Naive thymus-derived CD4-positive, alpha-beta T cell (primary cell): ENCODE measurements at regions not wholly inside any gene's neighbourhood (a gene's known extent, or its start where the extent isn't known, plus 50 kb on each side); places are given as distances from the start of the nearest gene placed in this dataset.

Experiments used
- ATAC-seq: fragments of 150-1000 bp; cut with Tn5 transposase; 2 replicates; pipeline ENCODE4 v1.10.0; 2021; ENCODE audit warnings: mild to moderate bottlenecking, moderate library complexity
- CTCF ChIA-PET: fragments of 350-600 bp; sonication (Branson Sonifier 250); formaldehyde crosslinking; loops from one replicate; lab custom pipeline; 2021; ENCODE audit warnings: antibody characterized with exemption; lab: Charles Lee
- POLR2A ChIA-PET: fragments of 350-600 bp; sonication (Branson Sonifier 250); formaldehyde crosslinking; loops from one replicate; lab custom pipeline; 2021; ENCODE audit warnings: antibody characterized with exemption, inconsistent platforms; lab: Charles Lee
- DNase-seq, 9 donors: peaks; one replicate each; pipeline versions ENCODE4 v3.0.0 to v3.0.0-alpha.2; 2020 to 2022; ENCODE audit warnings: mixed read lengths in 1 of 9
- H3K27ac ChIP-seq: one replicate; pipeline ENCODE4 v1.7.0; 2013; ENCODE audit warnings: mild to moderate bottlenecking, low read depth, low read length, moderate library complexity
- H3K27me3 ChIP-seq, 2 donors: one replicate each; pipeline ENCODE4 v1.7.0; 2013; ENCODE audit warnings: low read length in 2 of 2, mild to moderate bottlenecking in 2 of 2, moderate library complexity in 2 of 2; ENCODE audit not compliant: control insufficient read depth in 2 of 2, insufficient read depth in 2 of 2
- H3K36me3 ChIP-seq, 3 experiments: 1 replicate in 2 of 3; 2 replicates in 1 of 3; pipeline ENCODE4 v1.7.0; 2013; ENCODE audit warnings: low read length in 3 of 3, mild to moderate bottlenecking in 3 of 3, moderate library complexity in 1 of 3; ENCODE audit not compliant: insufficient read depth in 3 of 3, control insufficient read depth in 2 of 3
- H3K4me1 ChIP-seq, 2 donors: one replicate each; pipeline ENCODE4 v1.7.0; 2013; ENCODE audit warnings: low read length in 2 of 2, mild to moderate bottlenecking in 2 of 2, moderate library complexity in 1 of 2; ENCODE audit not compliant: control insufficient read depth in 2 of 2, insufficient read depth in 2 of 2
- H3K4me3 ChIP-seq: 2 replicates; pipeline ENCODE4 v1.7.0; 2013; ENCODE audit warnings: mild to moderate bottlenecking, low read length
- H3K9me3 ChIP-seq, 3 experiments: 1 replicate in 2 of 3; 2 replicates in 1 of 3; pipeline ENCODE4 v1.7.0; 2013; ENCODE audit warnings: low read length in 3 of 3; ENCODE audit not compliant: control insufficient read depth in 2 of 3
- H3K27ac Mint-ChIP-seq, 9 donors: one replicate each; pipeline ENCODE4 v1.8.0; 2020 to 2022; ENCODE audit warnings: mixed read lengths in 9 of 9, mild to moderate bottlenecking in 8 of 9, moderate library complexity in 5 of 9, inconsistent platforms in 2 of 9
- H3K27me3 Mint-ChIP-seq, 5 donors: one replicate each; pipeline ENCODE4 v1.8.0; 2021 to 2022; ENCODE audit warnings: mixed read lengths in 5 of 5, mild to moderate bottlenecking in 1 of 5
- H3K36me3 Mint-ChIP-seq, 5 donors: one replicate each; pipeline ENCODE4 v1.8.0; 2020 to 2022; ENCODE audit warnings: mixed read lengths in 5 of 5, mild to moderate bottlenecking in 3 of 5, inconsistent platforms in 1 of 5
- H3K4me1 Mint-ChIP-seq, 7 donors: one replicate each; pipeline ENCODE4 v1.8.0; 2020 to 2022; ENCODE audit warnings: mixed read lengths in 7 of 7, mild to moderate bottlenecking in 3 of 7, inconsistent platforms in 1 of 7
- H3K4me3 Mint-ChIP-seq, 10 donors: one replicate each; pipeline ENCODE4 v1.8.0; 2020 to 2022; ENCODE audit warnings: mild to moderate bottlenecking in 10 of 10, mixed read lengths in 10 of 10, moderate library complexity in 6 of 10, inconsistent platforms in 2 of 10
- H3K9me3 Mint-ChIP-seq, 11 donors: one replicate each; pipeline ENCODE4 v1.8.0; 2020 to 2022; ENCODE audit warnings: mixed read lengths in 11 of 11, mild to moderate bottlenecking in 4 of 11, inconsistent platforms in 1 of 11, moderate library complexity in 1 of 11
- intact Hi-C, 2 donors: fragments of 100-400 bp; cut with micrococcal nuclease; formaldehyde crosslinking; loops; one replicate each; pipeline ENCODE4 v1.15.1; 2023

- Mint-ChIP-seq H3K36me3 (no peaks in the 10 kb centered on the region), H3K27me3 (peaks cover 0 to 3% (median 0%) of the 10 kb centered on the region in 5 donors), H3K9me3 (peaks cover 0 to 10% (median 2%) of the 10 kb centered on the region in 11 donors), H3K27ac (no peak overlapping the region), H3K4me1 (no peaks in the 10 kb centered on the region), H3K4me3 (no peak overlapping the region)
- H3K27ac ChIP-seq: no peak overlapping the region
- H3K27me3 ChIP-seq: no peaks in the 10 kb centered on the region
- H3K36me3 ChIP-seq: no peaks in the 10 kb centered on the region
- H3K4me3 ChIP-seq: no peak overlapping the region
- DNase-seq (no peak), ATAC-seq (no peak)
- H3K9me3 ChIP-seq: no peaks in the 10 kb centered on the region
- ChIA-PET POLR2A (no interaction called here), CTCF (no interaction called here)
- intact Hi-C loops: no loop called here
- H3K4me1 ChIP-seq: no peaks in the 10 kb centered on the region
These were observed 373.0 kb upstream of the MEF2C start for GRCh38 chr5:89255845-89256463.

- ATAC-seq: no peak
- intact Hi-C loops: no loop called here
- no peaks in the 10 kb centered on the region for H3K27me3 ChIP-seq
- H3K27ac ChIP-seq: no peak overlapping the region
- H3K36me3 ChIP-seq: no peaks in the 10 kb centered on the region
- Mint-ChIP-seq H3K27me3 (peaks cover 0 to 3% (median 0%) of the 10 kb centered on the region in 5 donors), H3K4me3 (no peak overlapping the region), H3K27ac (no peak overlapping the region), H3K9me3 (peaks cover 0 to 14% (median 3%) of the 10 kb centered on the region in 11 donors), H3K36me3 (no peaks in the 10 kb centered on the region), H3K4me1 (no peaks in the 10 kb centered on the region)
- no peak for DNase-seq
- no peak overlapping the region for H3K4me3 ChIP-seq
- no peaks in the 10 kb centered on the region for H3K4me1 ChIP-seq
- ChIA-PET POLR2A (no interaction called here), CTCF (no interaction called here)
- H3K9me3 ChIP-seq: no peaks in the 10 kb centered on the region
These were observed 370.8 kb upstream of the MEF2C start for GRCh38 chr5:89253666-89254352.

GRCh38 chr5:89246864-89247263 lies 363.9 kb upstream of the MEF2C start:
- no peak overlapping the region for H3K27ac ChIP-seq
- intact Hi-C loops: no loop called here
- H3K9me3 ChIP-seq: no peaks in the 10 kb centered on the region
- CTCF ChIA-PET: no interaction called here
- Mint-ChIP-seq H3K36me3 (no peaks in the 10 kb centered on the region), H3K4me1 (no peaks in the 10 kb centered on the region), H3K27ac (no peak overlapping the region), H3K4me3 (no peak overlapping the region), H3K27me3 (peaks cover 0 to 2% (median 0%) of the 10 kb centered on the region in 5 donors), H3K9me3 (peaks cover 0 to 4% (median 0%) of the 10 kb centered on the region in 11 donors)
- no peaks in the 10 kb centered on the region for H3K36me3 ChIP-seq
- DNase-seq: no peak
- POLR2A ChIA-PET: no interaction called here
- no peaks in the 10 kb centered on the region for H3K27me3 ChIP-seq
- no peak for ATAC-seq
- no peaks in the 10 kb centered on the region for H3K4me1 ChIP-seq
- H3K4me3 ChIP-seq: no peak overlapping the region

GRCh38 chr5:89246252-89246651 lies 363.3 kb upstream of the MEF2C start:
- Histone ChIP-seq H3K36me3 (no peaks in the 10 kb centered on the region), H3K4me3 (no peak overlapping the region), H3K4me1 (no peaks in the 10 kb centered on the region), H3K27ac (no peak overlapping the region), H3K27me3 (no peaks in the 10 kb centered on the region), H3K9me3 (no peaks in the 10 kb centered on the region)
- H3K36me3 Mint-ChIP-seq: no peaks in the 10 kb centered on the region
- no peaks in the 10 kb centered on the region for H3K27me3 Mint-ChIP-seq
- intact Hi-C loops: no loop called here
- ATAC-seq: no peak
- DNase-seq: no peak
- POLR2A ChIA-PET: no interaction called here
- no peaks in the 10 kb centered on the region for H3K4me1 Mint-ChIP-seq
- peaks cover 0 to 4% (median 0%) of the 10 kb centered on the region in 11 donors for H3K9me3 Mint-ChIP-seq
- no peak overlapping the region for H3K4me3 Mint-ChIP-seq
- no peak overlapping the region for H3K27ac Mint-ChIP-seq
- CTCF ChIA-PET: no interaction called here

- ChIA-PET CTCF (no interaction called here), POLR2A (no interaction called here)
- intact Hi-C loops: no loop called here
- Histone ChIP-seq H3K9me3 (no peaks in the 10 kb centered on the region), H3K4me3 (no peak overlapping the region), H3K27me3 (no peaks in the 10 kb centered on the region), H3K27ac (no peak overlapping the region), H3K4me1 (no peaks in the 10 kb centered on the region), H3K36me3 (no peaks in the 10 kb centered on the region)
- no peak overlapping the region for H3K4me3 Mint-ChIP-seq
- no peaks in the 10 kb centered on the region for H3K36me3 Mint-ChIP-seq
- no peak overlapping the region for H3K27ac Mint-ChIP-seq
- no peaks in the 10 kb centered on the region for H3K27me3 Mint-ChIP-seq
- peaks cover 0 to 2% (median 0%) of the 10 kb centered on the region in 11 donors for H3K9me3 Mint-ChIP-seq
- no peak for ATAC-seq
- H3K4me1 Mint-ChIP-seq: no peaks in the 10 kb centered on the region
- no peak for DNase-seq
These were observed 360.6 kb upstream of the MEF2C start for GRCh38 chr5:89243611-89244010.

GRCh38 chr5:89241186-89241585 lies 358.2 kb upstream of the MEF2C start:
- Mint-ChIP-seq H3K27me3 (no peaks in the 10 kb centered on the region), H3K36me3 (no peaks in the 10 kb centered on the region), H3K27ac (no peak overlapping the region), H3K4me1 (no peaks in the 10 kb centered on the region), H3K4me3 (no peak overlapping the region), H3K9me3 (peaks cover 0 to 1% (median 0%) of the 10 kb centered on the region in 11 donors)
- ChIA-PET CTCF (no interaction called here), POLR2A (no interaction called here)
- no peaks in the 10 kb centered on the region for H3K9me3 ChIP-seq
- ATAC-seq (no peak), DNase-seq (no peak)
- no peak overlapping the region for H3K4me3 ChIP-seq
- no peaks in the 10 kb centered on the region for H3K36me3 ChIP-seq
- intact Hi-C loops: no loop called here
- H3K27ac ChIP-seq: no peak overlapping the region
- H3K27me3 ChIP-seq: no peaks in the 10 kb centered on the region
- no peaks in the 10 kb centered on the region for H3K4me1 ChIP-seq

GRCh38 chr5:89236900-89237299 lies 353.9 kb upstream of the MEF2C start:
- Mint-ChIP-seq H3K36me3 (no peaks in the 10 kb centered on the region), H3K27me3 (no peaks in the 10 kb centered on the region), H3K27ac (no peak overlapping the region), H3K9me3 (peaks cover 0 to 3% (median 0%) of the 10 kb centered on the region in 11 donors), H3K4me3 (no peak overlapping the region), H3K4me1 (no peaks in the 10 kb centered on the region)
- Histone ChIP-seq H3K27ac (no peak overlapping the region), H3K27me3 (no peaks in the 10 kb centered on the region), H3K36me3 (no peaks in the 10 kb centered on the region), H3K4me1 (no peaks in the 10 kb centered on the region), H3K9me3 (no peaks in the 10 kb centered on the region), H3K4me3 (no peak overlapping the region)
- ATAC-seq (no peak), DNase-seq (no peak)
- ChIA-PET CTCF (no interaction called here), POLR2A (no interaction called here)
- intact Hi-C loops: no loop called here
